Stimulated activated naive CD8-positive, alpha-beta T cell treated with anti-CD3 and anti-CD28 coated beads, Interleukin-15, amount 100 ng/mL, for 72 hours (primary cell): ENCODE measurements at regions not wholly inside any gene's neighbourhood (a gene's known extent, or its start where the extent isn't known, plus 50 kb on each side); places are given as distances from the start of the nearest gene placed in this dataset.
A peak's percentile ranks its signal among the peaks of the same experiment; 100 is the strongest.
"Not testable (repeated sequence)": the region's sequence is repeated elsewhere in the genome, so short reads cannot be mapped to it uniquely, and the experiment has no call there.

ENCODE experiments used
- ATAC-seq: fragments of 150-1000 bp; cut with Tn5 transposase; 2 replicates; pipeline ENCODE4 v1.10.0; 2021; ENCODE audit warnings: mild to moderate bottlenecking, moderate library complexity
- DNase-seq, 2 donors: peaks; one replicate each; pipeline ENCODE4 v3.0.0; 2021 to 2022
- H3K27ac Mint-ChIP-seq, 2 donors: one replicate each; pipeline ENCODE4 v1.8.0; 2022; ENCODE audit warnings: mild to moderate bottlenecking in 2 of 2, mixed read lengths in 2 of 2, moderate library complexity in 2 of 2
- H3K27me3 Mint-ChIP-seq: one replicate; pipeline ENCODE4 v1.8.0; 2022; ENCODE audit warnings: mixed read lengths
- H3K4me1 Mint-ChIP-seq: one replicate; pipeline ENCODE4 v1.8.0; 2022; ENCODE audit warnings: mild to moderate bottlenecking, mixed read lengths
- H3K4me3 Mint-ChIP-seq, 2 donors: one replicate each; pipeline ENCODE4 v1.8.0; 2022; ENCODE audit warnings: mild to moderate bottlenecking in 2 of 2, mixed read lengths in 2 of 2, moderate library complexity in 1 of 2
- H3K9me3 Mint-ChIP-seq, 2 donors: one replicate each; pipeline ENCODE4 v1.8.0; 2022; ENCODE audit warnings: mixed read lengths in 2 of 2

DNA sequence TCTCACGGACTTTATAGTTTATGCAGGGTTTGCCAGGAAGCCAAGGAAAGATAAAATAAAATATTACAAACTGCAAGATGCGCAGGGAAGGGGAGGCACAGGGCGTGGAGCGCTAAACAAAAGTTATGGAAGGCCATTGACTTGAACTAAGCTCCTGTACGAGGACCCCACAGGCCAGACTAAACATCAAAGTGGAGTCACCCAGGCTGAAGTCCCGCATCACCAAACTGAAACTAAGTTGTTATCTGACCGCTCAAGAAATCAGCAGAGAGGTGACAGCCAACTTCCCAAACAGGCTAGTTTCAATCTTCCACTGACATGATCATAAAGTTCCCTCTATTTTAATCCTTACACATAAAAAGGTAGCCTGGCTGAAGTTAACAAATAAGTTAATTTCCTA, 90.5 kb upstream of the YWHAQ start:
- no peaks in the 10 kb centered on the region for H3K9me3 Mint-ChIP-seq
- no peak overlapping the region for H3K4me3 Mint-ChIP-seq
- no peak for DNase-seq
- no peaks in the 10 kb centered on the region for H3K27me3 Mint-ChIP-seq
- no peak for ATAC-seq
- H3K4me1 Mint-ChIP-seq: no peaks in the 10 kb centered on the region
- H3K27ac Mint-ChIP-seq: no peak overlapping the region

DNA sequence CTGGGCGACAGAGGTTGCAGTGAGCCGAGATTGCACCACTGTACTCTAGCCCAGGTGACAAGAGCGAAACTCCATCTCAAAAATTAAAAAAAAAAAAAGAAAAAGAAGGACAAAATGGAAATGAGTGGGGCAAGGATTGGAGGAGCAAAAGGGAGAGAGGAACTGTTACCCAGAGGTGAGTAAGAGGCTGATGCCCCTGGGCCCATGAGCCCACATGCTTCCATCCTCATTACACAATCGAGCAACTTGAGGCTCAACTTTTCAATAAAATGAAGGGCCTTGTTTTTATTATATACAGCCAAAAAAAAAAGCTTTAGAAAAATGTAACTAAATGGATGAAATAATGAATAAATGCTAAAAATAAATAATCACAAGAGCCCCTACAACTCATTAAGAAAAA, 91.7 kb upstream of the YWHAQ start:
- Mint-ChIP-seq H3K9me3 (no peaks in the 10 kb centered on the region), H3K4me3 (no peak overlapping the region), H3K27me3 (no peaks in the 10 kb centered on the region), H3K27ac (peak overlapping the region in 1 of 2 donors; percentile 14), H3K4me1 (no peaks in the 10 kb centered on the region)
- ATAC-seq (no peak), DNase-seq (no peak)

DNA sequence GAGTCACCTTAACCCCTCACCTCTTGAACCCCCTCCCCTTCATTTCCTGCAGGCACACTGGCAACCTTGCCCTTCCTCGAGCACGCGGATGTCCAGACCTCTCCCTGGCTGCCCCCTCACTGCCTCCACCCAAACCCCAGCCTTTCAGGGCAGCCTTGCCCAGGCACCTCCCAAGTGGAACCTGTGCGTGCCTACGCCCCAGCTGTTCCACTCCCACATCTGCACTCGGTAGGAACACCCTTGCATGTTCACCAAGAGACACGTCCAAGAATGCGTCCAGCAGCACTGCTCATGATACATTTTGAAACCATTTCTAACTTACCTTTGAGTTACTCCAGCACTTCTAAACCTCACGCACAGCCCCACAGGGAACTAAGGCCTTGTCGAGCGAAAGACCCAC, 93.8 kb upstream of the YWHAQ start:
- Mint-ChIP-seq H3K4me3 (no peak overlapping the region), H3K27me3 (no peaks in the 10 kb centered on the region), H3K9me3 (no peaks in the 10 kb centered on the region), H3K27ac (no peak overlapping the region), H3K4me1 (no peaks in the 10 kb centered on the region)
- DNase-seq (no peak), ATAC-seq (no peak)

DNA sequence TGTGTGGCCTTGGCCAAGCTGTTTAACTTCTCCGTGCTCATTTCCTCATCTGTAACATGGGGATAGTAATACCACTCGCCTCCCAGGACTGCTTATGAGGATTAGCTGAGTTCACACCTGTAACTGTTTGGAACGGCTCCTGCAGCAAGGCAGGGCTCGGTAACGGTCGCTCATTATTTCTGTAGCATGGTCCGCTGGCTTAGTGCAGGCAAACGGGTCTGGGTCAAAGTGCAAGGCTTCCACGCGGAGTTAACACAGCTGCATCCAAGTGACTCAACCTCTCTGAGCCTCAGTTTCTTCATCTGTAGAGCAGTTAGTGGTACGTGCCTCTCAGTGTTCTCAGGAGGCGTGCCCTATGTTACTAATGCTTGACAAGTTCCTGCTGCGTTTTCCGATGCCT, 94.3 kb upstream of the YWHAQ start:
- no peaks in the 10 kb centered on the region for H3K9me3 Mint-ChIP-seq
- no peak overlapping the region for H3K27ac Mint-ChIP-seq
- H3K4me3 Mint-ChIP-seq: no peak overlapping the region
- H3K4me1 Mint-ChIP-seq: no peaks in the 10 kb centered on the region
- no peaks in the 10 kb centered on the region for H3K27me3 Mint-ChIP-seq
- no peak for ATAC-seq
- no peak for DNase-seq

DNA sequence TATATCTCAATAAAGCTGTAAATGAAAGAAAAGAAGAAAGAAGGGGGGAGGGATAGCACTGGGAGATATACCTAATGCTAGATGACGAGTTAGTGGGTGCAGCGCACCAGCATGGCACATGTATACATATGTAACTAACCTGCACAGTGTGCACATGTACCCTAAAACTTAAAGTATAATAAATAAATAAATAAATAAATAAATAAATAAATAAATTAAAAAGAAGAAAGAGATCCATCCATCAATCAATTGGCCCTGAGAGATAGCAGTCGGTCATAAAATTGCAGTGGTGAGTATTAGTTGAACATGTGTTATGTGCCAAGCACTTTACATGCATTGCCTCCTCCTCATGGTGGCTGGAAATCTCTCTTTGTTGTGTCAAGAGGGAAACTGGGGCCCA, 95.2 kb upstream of the YWHAQ start:
- not testable (repeated sequence) for DNase-seq, H3K27me3 Mint-ChIP-seq, H3K4me3 Mint-ChIP-seq, H3K9me3 Mint-ChIP-seq, ATAC-seq, H3K27ac Mint-ChIP-seq, H3K4me1 Mint-ChIP-seq

DNA sequence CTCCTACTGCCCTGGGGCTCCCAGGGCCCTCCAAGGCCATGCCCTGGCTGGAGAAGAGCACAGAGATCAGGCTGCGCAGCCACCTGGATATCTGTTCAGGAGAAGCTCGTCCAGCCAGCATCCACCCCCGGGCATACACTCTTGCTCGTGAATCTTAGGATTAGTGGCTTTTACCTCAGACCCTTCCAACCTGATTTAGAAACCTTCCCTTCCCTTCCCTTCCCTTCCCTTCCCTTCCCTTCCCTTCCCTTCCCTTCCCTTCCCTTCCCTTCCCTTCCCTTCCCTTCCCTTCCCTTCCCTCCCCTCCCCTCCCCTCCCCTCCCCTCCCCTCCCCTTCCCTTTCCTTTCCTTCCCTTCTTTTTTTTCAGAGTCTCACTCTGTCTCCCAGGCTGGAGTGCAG, 99.7 kb upstream of the YWHAQ start:
- H3K4me1 Mint-ChIP-seq, ATAC-seq, H3K4me3 Mint-ChIP-seq, H3K27ac Mint-ChIP-seq, DNase-seq, H3K27me3 Mint-ChIP-seq: not testable (repeated sequence)
- H3K9me3 Mint-ChIP-seq: peaks cover 14% of the 10 kb centered on the region in 2 donors

DNA sequence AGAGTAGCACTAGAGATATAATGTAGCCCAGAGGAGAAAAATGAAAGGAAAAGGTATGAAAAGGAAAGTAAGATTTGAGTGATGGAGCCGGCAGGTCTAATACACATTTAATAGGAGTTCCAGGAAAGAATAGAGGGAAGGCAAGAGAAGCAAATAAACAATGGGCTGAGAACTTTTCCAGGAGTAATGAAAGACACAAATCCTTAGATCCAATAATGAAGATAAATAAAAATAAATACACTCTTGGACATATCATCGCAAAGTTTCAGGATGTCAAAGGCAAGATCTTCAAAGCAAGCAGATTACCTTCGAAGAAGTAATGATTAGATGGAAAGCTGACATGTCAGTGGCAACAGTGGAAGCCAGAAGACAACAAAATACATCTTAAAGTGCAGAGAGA, 102.0 kb upstream of the YWHAQ start:
- Mint-ChIP-seq H3K9me3 (peaks cover 14% of the 10 kb centered on the region in 2 donors), H3K27me3 (no peaks in the 10 kb centered on the region), H3K4me1 (peaks cover 10% of the 10 kb centered on the region), H3K27ac (no peak overlapping the region), H3K4me3 (no peak overlapping the region)
- ATAC-seq (no peak), DNase-seq (no peak)

DNA sequence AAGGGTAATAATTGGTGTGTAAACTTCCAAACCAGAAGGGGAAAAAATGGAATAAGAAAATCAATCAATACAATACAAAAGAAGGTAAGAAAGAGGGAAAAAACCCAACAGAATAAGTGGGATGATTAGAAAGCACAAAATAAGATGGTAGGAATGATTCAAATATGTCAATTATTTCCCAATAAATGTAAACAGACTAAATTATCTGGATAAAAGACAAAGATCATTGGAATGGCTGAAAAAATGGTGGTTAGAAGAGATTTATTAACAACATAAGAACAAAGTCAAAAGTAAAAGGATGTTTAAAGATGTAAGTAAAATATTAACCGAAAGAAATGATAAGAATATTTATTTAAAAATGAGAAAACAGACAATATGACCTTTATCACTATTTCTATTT, 103.5 kb upstream of the YWHAQ start:
- Mint-ChIP-seq H3K27me3 (no peaks in the 10 kb centered on the region), H3K4me3 (no peak overlapping the region), H3K27ac (no peak overlapping the region), H3K9me3 (peaks cover 14 to 18% of the 10 kb centered on the region in 2 donors), H3K4me1 (peaks cover 24% of the 10 kb centered on the region)
- no peak for DNase-seq
- no peak for ATAC-seq

DNA sequence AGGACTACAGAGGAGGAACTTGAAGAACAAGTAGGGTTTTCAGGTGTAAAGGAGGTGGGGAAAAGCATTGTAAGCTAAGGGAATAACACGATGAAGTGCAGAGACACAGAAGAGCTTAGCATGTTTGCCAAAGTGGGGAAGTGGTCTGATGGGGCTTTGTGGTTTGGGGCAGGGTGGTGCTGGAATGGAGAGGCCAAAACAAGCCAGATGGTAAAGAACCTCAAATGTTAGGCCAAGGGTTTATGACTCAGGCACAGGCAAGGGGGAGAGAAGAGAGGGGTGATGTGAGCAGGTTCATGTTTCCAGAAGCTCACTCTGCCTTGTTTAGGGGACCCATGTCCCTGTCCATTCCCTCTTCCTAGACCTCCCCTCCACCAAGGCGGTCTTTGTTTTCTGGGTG, 104.5 kb upstream of the YWHAQ start:
- DNase-seq (no peak), ATAC-seq (no peak)
- Mint-ChIP-seq H3K4me1 (peaks cover 29% of the 10 kb centered on the region), H3K4me3 (no peak overlapping the region), H3K27ac (no peak overlapping the region), H3K9me3 (peaks cover 14 to 18% of the 10 kb centered on the region in 2 donors), H3K27me3 (no peaks in the 10 kb centered on the region)

DNA sequence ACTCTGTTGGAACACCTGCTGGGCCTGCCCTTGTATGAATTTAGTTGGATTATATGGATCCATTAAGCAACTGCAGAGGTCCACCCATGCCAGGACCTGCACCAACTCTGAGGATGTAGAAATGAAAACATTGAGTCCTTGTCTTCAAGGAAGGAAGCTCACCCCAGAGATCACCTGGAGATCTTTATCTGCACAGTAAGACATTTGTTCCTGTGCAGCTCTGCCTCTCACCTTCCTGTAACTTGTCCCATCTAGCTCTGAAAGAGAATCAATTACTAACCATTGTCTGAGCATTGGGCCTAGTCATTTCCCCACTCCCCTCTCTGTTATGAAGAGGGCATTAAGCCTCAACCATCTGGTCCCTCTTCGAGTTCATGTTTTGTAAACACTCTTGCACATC, 105.2 kb upstream of the YWHAQ start:
- H3K27ac Mint-ChIP-seq: no peak overlapping the region
- peaks cover 29% of the 10 kb centered on the region for H3K4me1 Mint-ChIP-seq
- peaks cover 14 to 18% of the 10 kb centered on the region in 2 donors for H3K9me3 Mint-ChIP-seq
- no peaks in the 10 kb centered on the region for H3K27me3 Mint-ChIP-seq
- no peak for ATAC-seq
- H3K4me3 Mint-ChIP-seq: no peak overlapping the region
- DNase-seq: no peak

DNA sequence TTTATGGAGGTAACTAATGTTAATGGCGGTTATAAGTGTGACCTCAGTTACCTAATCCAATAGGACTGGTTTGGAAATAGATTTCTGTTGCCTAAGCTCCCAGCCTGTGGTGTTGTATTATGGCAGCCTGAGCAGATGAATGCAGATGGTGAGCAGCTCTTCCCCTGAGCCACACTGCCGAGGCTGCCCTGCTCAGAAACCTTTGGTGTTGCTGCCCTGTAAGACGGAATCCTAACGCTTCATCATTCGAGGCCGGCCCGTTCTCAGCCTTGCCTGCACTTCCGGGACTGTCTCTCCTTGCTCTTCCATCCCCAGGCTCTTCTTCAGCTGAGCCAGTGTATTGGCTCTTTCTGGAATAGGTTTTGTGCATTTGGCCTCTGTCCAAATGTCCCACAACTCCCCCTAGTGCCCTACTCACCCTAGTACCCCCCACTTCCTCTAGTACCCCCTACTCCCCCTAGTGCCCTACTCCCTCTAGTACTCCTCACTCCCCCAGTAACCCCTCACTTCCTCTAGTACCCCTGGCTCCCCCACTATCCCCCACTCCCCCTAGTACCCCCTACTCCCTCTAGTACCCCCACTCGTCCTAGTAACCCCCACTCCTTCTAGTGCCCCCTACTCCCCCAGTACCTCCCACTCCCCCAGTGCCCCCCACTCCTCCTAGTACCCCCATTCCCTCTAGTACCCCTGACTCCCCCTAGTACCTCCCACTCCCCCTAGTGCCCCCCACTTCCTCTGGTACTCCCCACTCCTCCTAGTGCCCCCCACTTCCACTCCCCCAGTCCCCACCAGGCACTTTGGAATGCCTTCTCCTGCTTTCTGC, 106.0 kb upstream of the TAF1B start:
- H3K27me3 Mint-ChIP-seq: no peaks in the 10 kb centered on the region
- peaks cover 29% of the 10 kb centered on the region for H3K4me1 Mint-ChIP-seq
- H3K4me3 Mint-ChIP-seq: no peak overlapping the region
- peak; percentile 35 for ATAC-seq
- H3K9me3 Mint-ChIP-seq: peaks cover 14 to 18% of the 10 kb centered on the region in 2 donors
- H3K27ac Mint-ChIP-seq: peak overlapping the region in 1 of 2 donors; percentile 11
- DNase-seq: no peak

DNA sequence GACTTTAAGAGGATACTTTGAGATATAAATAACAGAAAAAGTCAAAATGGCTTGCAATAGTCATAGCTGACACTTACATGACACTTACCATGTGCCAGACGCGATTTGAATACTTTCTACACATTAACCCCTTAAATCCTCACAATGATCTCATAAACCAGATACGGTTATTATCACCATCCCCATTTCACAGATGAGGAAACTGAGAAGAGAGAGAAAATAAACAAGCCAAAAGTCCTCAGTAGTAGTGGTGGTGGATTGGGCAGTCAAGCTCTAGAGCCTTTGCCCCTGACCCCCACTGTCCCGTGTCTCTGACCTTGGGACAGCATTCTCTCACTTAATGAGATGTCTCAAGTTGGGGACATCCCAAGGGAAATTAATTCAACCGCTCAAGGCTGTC, 105.2 kb upstream of the TAF1B start:
- Mint-ChIP-seq H3K27me3 (no peaks in the 10 kb centered on the region), H3K4me1 (peaks cover 29% of the 10 kb centered on the region), H3K4me3 (no peak overlapping the region), H3K27ac (peak overlapping the region in 1 of 2 donors; percentile 79), H3K9me3 (peaks cover 14 to 18% of the 10 kb centered on the region in 2 donors)
- ATAC-seq (no peak), DNase-seq (no peak)

DNA sequence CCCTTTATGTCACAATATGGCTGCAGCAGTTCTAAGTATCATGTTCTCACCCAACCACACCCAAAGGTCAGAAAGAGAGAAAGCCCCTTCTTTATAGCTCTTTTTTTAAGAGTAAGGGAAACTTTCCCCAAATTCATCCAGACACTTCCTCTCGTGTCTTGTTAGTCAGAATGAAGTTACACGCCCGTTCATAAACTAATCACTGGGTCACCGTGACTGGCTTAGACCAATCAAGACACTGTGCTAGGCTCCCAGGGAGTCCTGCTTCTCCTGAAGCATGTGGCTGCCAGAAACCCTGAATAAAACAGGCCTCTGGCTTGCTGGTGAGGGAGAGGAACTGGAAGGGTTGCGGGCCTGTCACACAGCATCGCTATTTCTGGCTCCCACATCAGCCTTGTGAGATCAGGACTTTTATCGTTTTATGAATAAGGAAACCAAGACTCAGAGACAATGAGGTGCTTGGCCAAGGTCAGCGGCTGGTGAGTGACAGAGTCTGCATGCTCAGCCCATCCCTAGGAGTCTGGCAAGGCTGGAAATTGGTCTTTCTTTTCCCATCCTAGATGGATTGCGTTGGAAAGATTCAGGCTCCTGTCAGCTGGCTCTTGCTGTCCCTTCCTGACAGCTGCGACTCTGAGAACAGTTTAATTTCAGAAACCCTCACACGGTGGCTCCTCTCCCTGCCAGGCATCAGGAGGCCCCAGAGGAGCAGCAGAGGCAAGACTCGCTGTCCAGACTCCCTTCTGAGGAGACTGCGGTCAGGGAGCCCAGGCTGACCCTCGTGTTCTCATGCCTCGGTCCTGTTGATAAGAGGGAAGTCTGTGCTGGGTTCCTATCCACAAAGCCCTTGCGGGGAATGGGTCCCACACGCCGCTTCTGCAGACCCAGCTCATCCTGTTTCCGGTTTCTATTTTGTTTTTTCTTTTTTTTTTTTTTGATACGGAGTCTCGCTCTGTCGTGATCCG, 104.5 kb upstream of the TAF1B start:
- Mint-ChIP-seq H3K27me3 (no peaks in the 10 kb centered on the region), H3K4me1 (peaks cover 29% of the 10 kb centered on the region), H3K4me3 (peak overlapping the region; percentile 82 to 84), H3K9me3 (peaks cover 14 to 18% of the 10 kb centered on the region in 2 donors), H3K27ac (peak overlapping the region; percentile 96 to 98)
- ATAC-seq (peak; percentile 27), DNase-seq (no peak)

DNA sequence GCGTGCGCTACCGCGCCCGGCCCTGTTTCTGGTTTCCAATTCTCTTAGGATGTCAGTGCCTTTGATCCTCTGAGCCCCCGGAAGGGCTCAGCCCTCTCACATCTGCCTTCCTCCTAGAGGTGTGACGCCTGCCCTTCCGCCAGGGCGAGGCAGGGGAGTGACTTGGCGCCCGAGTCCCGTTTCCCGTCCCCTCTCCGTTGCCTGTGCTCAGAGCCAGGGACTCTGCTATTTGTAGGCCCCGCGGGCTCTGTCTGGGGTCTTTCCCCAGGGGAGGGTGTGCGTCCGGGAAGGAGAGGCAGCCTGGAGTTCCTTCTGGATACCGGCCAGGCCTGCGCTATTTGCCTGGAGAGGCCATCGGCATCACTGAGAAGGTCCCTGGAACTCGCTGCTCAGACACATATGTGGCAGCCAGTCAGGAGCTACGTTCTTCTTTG, 103.7 kb upstream of the TAF1B start:
- Mint-ChIP-seq H3K9me3 (peaks cover 8 to 15% of the 10 kb centered on the region in 2 donors), H3K4me3 (peak overlapping the region; percentile 82 to 84), H3K27ac (peak overlapping the region; percentile 96 to 98), H3K4me1 (peaks cover 29% of the 10 kb centered on the region), H3K27me3 (no peaks in the 10 kb centered on the region)
- DNase-seq: peak in 1 of 2 donors; percentile 60
- ATAC-seq: peak; percentile 89

DNA sequence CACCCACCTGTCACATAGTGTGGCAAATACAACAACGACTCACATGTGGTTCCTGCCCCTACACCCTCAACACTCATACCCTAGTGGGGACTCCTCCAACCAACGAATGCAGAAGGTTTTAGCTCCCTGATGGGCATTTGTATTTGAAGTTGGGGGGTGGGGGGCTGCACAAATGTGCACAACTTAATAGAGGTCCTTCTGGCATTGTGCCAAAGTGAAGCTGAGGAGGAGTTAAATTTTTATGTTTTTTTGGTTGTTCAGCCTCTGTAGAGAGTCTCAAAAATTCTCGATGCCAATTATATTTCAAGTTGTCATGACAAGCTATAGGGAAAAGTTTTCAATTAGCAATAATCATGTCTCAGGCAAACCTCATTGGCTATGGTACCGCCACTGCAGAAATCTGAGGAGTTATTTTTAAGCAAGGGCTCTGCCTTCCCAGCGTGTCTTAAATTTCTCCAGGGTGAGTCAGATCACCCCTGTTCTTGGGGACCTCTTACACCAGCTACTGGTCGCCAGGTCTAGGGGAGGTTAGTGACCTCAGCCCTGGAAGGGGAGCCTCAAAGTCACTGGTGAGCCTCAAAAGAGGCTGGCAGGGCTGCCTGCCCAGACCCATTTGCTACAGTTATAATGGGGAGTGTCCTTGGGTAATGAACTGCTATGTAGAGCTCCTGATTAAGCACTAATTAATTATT, 102.7 kb upstream of the TAF1B start:
- no peaks in the 10 kb centered on the region for H3K27me3 Mint-ChIP-seq
- peaks cover 29% of the 10 kb centered on the region for H3K4me1 Mint-ChIP-seq
- ATAC-seq (no peak), DNase-seq (no peak)
- H3K27ac Mint-ChIP-seq: no peak overlapping the region
- no peak overlapping the region for H3K4me3 Mint-ChIP-seq
- H3K9me3 Mint-ChIP-seq: peaks cover 0 to 5% of the 10 kb centered on the region in 2 donors
